Ureter (tissue), 1 donor: ENCODE measurements at regions not wholly inside any gene's neighbourhood (a gene's known extent, or its start where the extent isn't known, plus 50 kb on each side); places are given as distances from the start of the nearest gene placed in this dataset.

Experiments used
- DNase-seq: peaks from one replicate; pipeline ENCODE4 v3.0.0-alpha.2; 2020; ENCODE audit warnings: low spot score
- donor health status: DM: yes; HTN: yes; CAD: no.

GRCh38 chr5:54646356-54647101 is 129.0 kb downstream of the SNX18 start:
- DNase-seq: peak; percentile 76

GRCh38 chr5:54645882-54646355 is 128.4 kb downstream of the SNX18 start:
- no peak for DNase-seq

- DNase-seq: no peak
Measured at GRCh38 chr5:54644226-54644625, 126.7 kb downstream of the SNX18 start.

- DNase-seq: no peak
Measured at GRCh38 chr5:54643685-54644106, 126.1 kb downstream of the SNX18 start.

GRCh38 chr5:54639621-54640020 is 122.1 kb downstream of the SNX18 start:
- no peak for DNase-seq

GRCh38 chr5:54638106-54638505 is 120.5 kb downstream of the SNX18 start:
- no peak for DNase-seq

GRCh38 chr5:54637654-54638053 is 120.1 kb downstream of the SNX18 start:
- peak; percentile 54 for DNase-seq

GRCh38 chr5:54634089-54634488 is 116.5 kb downstream of the SNX18 start:
- DNase-seq: no peak

- DNase-seq: no peak
Measured at GRCh38 chr5:54632131-54632701, 114.7 kb downstream of the SNX18 start.

GRCh38 chr5:54630738-54631359 is 113.3 kb downstream of the SNX18 start:
- no peak for DNase-seq

- no peak for DNase-seq
Measured at GRCh38 chr5:54629115-54629514, 111.6 kb downstream of the SNX18 start.

GRCh38 chr5:54628050-54628449 is 110.5 kb downstream of the SNX18 start:
- no peak for DNase-seq

- DNase-seq: no peak
Measured at GRCh38 chr5:54626407-54626806, 108.8 kb downstream of the SNX18 start.

GRCh38 chr5:54624805-54625568 is 107.4 kb downstream of the SNX18 start:
- no peak for DNase-seq

- DNase-seq: no peak
Measured at GRCh38 chr5:54621709-54622108, 104.2 kb downstream of the SNX18 start.

- DNase-seq: no peak
Measured at GRCh38 chr5:54621048-54621447, 103.5 kb downstream of the SNX18 start.

GRCh38 chr5:54620141-54620933 is 102.8 kb downstream of the SNX18 start:
- DNase-seq: no peak

- DNase-seq: no peak
Measured at GRCh38 chr5:54619731-54620130, 102.2 kb downstream of the SNX18 start.

GRCh38 chr5:54616518-54617220 is 99.1 kb downstream of the SNX18 start:
- DNase-seq: no peak

- DNase-seq: peak; percentile 65
Measured at GRCh38 chr5:54616031-54616430, 98.5 kb downstream of the SNX18 start.

GRCh38 chr5:54615381-54615780 is 97.8 kb downstream of the SNX18 start:
- no peak for DNase-seq
